IMR-90 (cell line): ENCODE measurements at regions not wholly inside any gene's neighbourhood (a gene's known extent, or its start where the extent isn't known, plus 50 kb on each side); places are given as distances from the start of the nearest gene placed in this dataset.

Source experiments
- ATAC-seq: fragments of 200-7000 bp; cut with Tn5 transposase; 2 replicates; pipeline ENCODE4 v1.9.1; 2020; ENCODE audit warnings: low read depth, mild to moderate bottlenecking, moderate library complexity
- BruUV-seq: library from RNA; stranded (reverse); fragments of 400-500 nt; replicated peaks from 2 replicates; lab custom pipeline; 2021; lab: Mats Ljungman, UMichigan
- CTCF ChIA-PET: fragments of 300-600 bp; formaldehyde crosslinking; extraction: SDS; loops from one replicate; lab custom pipeline; 2021; ENCODE audit warnings: antibody characterized with exemption; lab: Yijun Ruan, JAX
- POLR2A ChIA-PET: fragments of 300-600 bp; sonication (Branson Sonifier 250); formaldehyde crosslinking; loops from one replicate; lab custom pipeline; 2022; ENCODE audit warnings: antibody characterized with exemption; ENCODE audit not compliant: unreplicated experiment; lab: Charles Lee
- DNase-seq: peaks from one replicate; pipeline ENCODE4 v3.0.0; 2013
- H2AFZ ChIP-seq: replicated peaks from 2 replicates; pipeline ENCODE3; 2013; ENCODE audit warnings: low read length, mild to moderate bottlenecking; ENCODE audit not compliant: poor library complexity
- H2AK5ac ChIP-seq: 2 replicates; pipeline ENCODE4 v1.6.1; 2013; ENCODE audit warnings: low read depth, low read length, inconsistent platforms
- H2AK9ac ChIP-seq: replicated peaks from 2 replicates; pipeline ENCODE3; 2013; ENCODE audit warnings: mild to moderate bottlenecking, low read depth, low read length, moderate library complexity; ENCODE audit not compliant: poor library complexity
- H2BK120ac ChIP-seq: 2 replicates; pipeline ENCODE4 v1.6.1; 2013; ENCODE audit warnings: low read depth, low read length, inconsistent platforms
- H2BK15ac ChIP-seq: 3 replicates; pipeline ENCODE4 v1.6.1; 2013; ENCODE audit warnings: low read depth, low read length, inconsistent platforms
- H2BK20ac ChIP-seq: 2 replicates; pipeline ENCODE4 v1.6.1; 2013; ENCODE audit warnings: low read depth, mild to moderate bottlenecking, inconsistent platforms, low read length, moderate library complexity
- H2BK5ac ChIP-seq: 2 replicates; pipeline ENCODE4 v1.6.1; 2013; ENCODE audit warnings: mild to moderate bottlenecking, low read depth, low read length, inconsistent platforms; ENCODE audit not compliant: poor library complexity, severe bottlenecking
- H3K14ac ChIP-seq: replicated peaks from 2 replicates; pipeline ENCODE4 v1.6.1; 2013; ENCODE audit warnings: low read depth, low read length, inconsistent platforms
- H3K18ac ChIP-seq: 2 replicates; pipeline ENCODE4 v1.6.1; 2013; ENCODE audit warnings: low read depth, low read length, control low read depth
- H3K23ac ChIP-seq: 2 replicates; pipeline ENCODE4 v1.6.1; 2013; ENCODE audit warnings: low read depth, low read length, inconsistent platforms
- H3K27ac ChIP-seq: 2 replicates; pipeline ENCODE4 v1.5.1; 2013; ENCODE audit warnings: mild to moderate bottlenecking, control low read depth, low read length; ENCODE audit not compliant: insufficient read depth
- H3K27me3 ChIP-seq: 2 replicates; pipeline ENCODE4 v1.6.1; 2013; ENCODE audit warnings: low read length; ENCODE audit not compliant: control insufficient read depth, insufficient read depth
- H3K36me3 ChIP-seq: 2 replicates; pipeline ENCODE4 v1.6.1; 2013; ENCODE audit warnings: low read length, mixed read lengths; ENCODE audit not compliant: control insufficient read depth, insufficient read depth
- H3K4ac ChIP-seq: 2 replicates; pipeline ENCODE4 v1.6.1; 2013; ENCODE audit warnings: low read depth, low read length, inconsistent platforms
- H3K4me1 ChIP-seq: 2 replicates; pipeline ENCODE4 v1.6.1; 2013; ENCODE audit warnings: low read length, mixed read lengths; ENCODE audit not compliant: control insufficient read depth, insufficient read depth
- H3K4me2 ChIP-seq: 2 replicates; pipeline ENCODE4 v1.6.1; 2013; ENCODE audit warnings: low read depth, mild to moderate bottlenecking, control low read depth, low read length, moderate library complexity
- H3K4me3 ChIP-seq: 2 replicates; pipeline ENCODE4 v1.5.1; 2013; ENCODE audit warnings: low read depth, mild to moderate bottlenecking, control low read depth, low read length, moderate library complexity; ENCODE audit not compliant: insufficient read depth
- H3K56ac ChIP-seq: 2 replicates; pipeline ENCODE4 v1.6.1; 2013; ENCODE audit warnings: low read length, inconsistent platforms; ENCODE audit not compliant: insufficient read depth; ENCODE audit errors: extremely low read depth
- H3K79me1 ChIP-seq, 2 experiments: 2 replicates each; pipeline ENCODE4 v1.6.1; 2013; ENCODE audit warnings: low read length in 2 of 2, inconsistent platforms in 1 of 2, low read depth in 1 of 2
- H3K9ac ChIP-seq: 2 replicates; pipeline ENCODE4 v1.6.1; 2013; ENCODE audit warnings: low read depth, low read length, control low read depth
- H3K9me1 ChIP-seq: 2 replicates; pipeline ENCODE4 v1.6.1; 2013; ENCODE audit warnings: low read length, inconsistent platforms; ENCODE audit not compliant: insufficient read depth
- H3K9me3 ChIP-seq: 2 replicates; pipeline ENCODE4 v1.6.1; 2013; ENCODE audit warnings: low read length; ENCODE audit not compliant: control insufficient read depth, insufficient read depth
- H4K20me1 ChIP-seq: 2 replicates; pipeline ENCODE4 v1.6.1; 2013; ENCODE audit warnings: low read length, inconsistent platforms; ENCODE audit not compliant: insufficient read depth
- H4K5ac ChIP-seq: 2 replicates; pipeline ENCODE4 v1.6.1; 2013; ENCODE audit warnings: mild to moderate bottlenecking, low read depth, low read length, control low read depth
- H4K8ac ChIP-seq, 2 experiments: 2 replicates each; pipeline ENCODE4 v1.6.1; 2013; ENCODE audit warnings: low read depth in 2 of 2, low read length in 2 of 2, control low read depth in 1 of 2, inconsistent platforms in 1 of 2
- H4K91ac ChIP-seq: 2 replicates; pipeline ENCODE4 v1.6.1; 2013; ENCODE audit warnings: low read depth, low read length, inconsistent platforms; ENCODE audit not compliant: insufficient read depth
- MAFK ChIP-seq: IDR thresholded peaks from 2 replicates; pipeline ENCODE4 v1.6.1; 2012; ENCODE audit warnings: low read depth, low read length, improper control_type of control experiment
- RAD21 ChIP-seq: IDR thresholded peaks from 2 replicates; pipeline ENCODE4 v1.6.1; 2012; ENCODE audit warnings: low read length, improper control_type of control experiment
- RCOR1 ChIP-seq: IDR thresholded peaks from 2 replicates; pipeline ENCODE4 v1.6.1; 2012; ENCODE audit warnings: mild to moderate bottlenecking, low read length, improper control_type of control experiment; ENCODE audit not compliant: insufficient replicate concordance
- WGBS, 2 experiments: methylation state at CpG; one replicate each; pipeline versions ENCODE4 v1.1.5 to v1.1.7; 2013; ENCODE audit warnings: missing lambda C conversion rate in 2 of 2; ENCODE audit not compliant: insufficient read length in 1 of 2; ENCODE audit errors: extremely low coverage in 2 of 2; 5-methylcytosine and 5-hydroxymethylcytosine counted together
- dilution Hi-C: fragments of 300-500 bp; cut with HindIII; formaldehyde crosslinking; loops from one replicate; pipeline ENCODE4 v1.14.3; 2018; ENCODE audit warnings: low sequenced_read_pairs; ENCODE audit not compliant: unreplicated experiment
- in situ Hi-C: fragments of 300-500 bp; cut with MboI; formaldehyde crosslinking; loops from 3 replicates; pipeline ENCODE4 v1.14.3; 2019; ENCODE audit warnings: low sequenced_read_pairs, inconsistent platforms, mixed read lengths
- intact Hi-C: fragments of 100-400 bp; cut with micrococcal nuclease; formaldehyde crosslinking; loops from 2 replicates; pipeline ENCODE4 v1.10.0; 2022

DNA sequence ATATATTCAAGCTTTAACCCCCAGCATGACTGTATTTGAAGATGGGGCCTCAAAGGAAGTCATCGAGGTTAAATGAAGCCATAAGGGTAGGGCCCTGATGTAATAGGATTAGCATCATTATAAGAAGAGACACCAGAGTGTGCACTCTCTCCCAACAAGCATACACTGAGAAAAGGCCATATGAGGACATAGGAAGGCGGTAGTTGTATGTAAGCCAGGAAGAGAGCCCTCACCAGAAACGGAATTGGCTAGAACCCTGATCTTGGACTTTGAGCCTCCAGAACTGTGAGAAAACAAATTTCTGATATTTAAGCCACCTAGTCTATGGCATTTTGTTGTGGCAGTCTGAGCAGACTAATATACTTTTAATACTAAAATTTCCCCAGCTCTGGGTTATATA, 150.1 kb upstream of the STXBP5 start:
- Histone ChIP-seq H4K20me1 (no peaks in the 10 kb centered on the region), H2BK15ac (no peak overlapping the region), H3K79me1 (no peaks in the 10 kb centered on the region), H2BK5ac (no peak overlapping the region), H2AK5ac (no peak overlapping the region), H3K36me3 (no peaks in the 10 kb centered on the region), H3K4me3 (no peak overlapping the region), H4K8ac (no peak overlapping the region), H2AFZ (no peak overlapping the region), H3K9me1 (no peaks in the 10 kb centered on the region), H2BK20ac (no peak overlapping the region), H3K4me2 (no peak overlapping the region), H3K27me3 (no peaks in the 10 kb centered on the region), H3K4me1 (peaks cover 2% of the 10 kb centered on the region; the same call in 1 of the 2 replicates), H2AK9ac (no peak overlapping the region), H4K91ac (no peak overlapping the region), H2BK120ac (no peak overlapping the region), H3K4ac (no peak overlapping the region), H3K18ac (no peak overlapping the region), H3K56ac (no peak overlapping the region), H3K14ac (no peak overlapping the region), H3K9ac (no peak overlapping the region), H3K9me3 (no peaks in the 10 kb centered on the region), H4K5ac (no peak overlapping the region), H3K27ac (no peak overlapping the region), H3K23ac (no peak overlapping the region)
- DNase-seq (no peak), ATAC-seq (no peak)
- WGBS, 2 experiments, result no CpG with 5 or more reads among the region's 3 CpGs
- ChIA-PET POLR2A (no interaction called here), CTCF (no interaction called here)
- intact Hi-C loops (no loop called here), dilution Hi-C loops (no loop called here), in situ Hi-C loops (no loop called here)
- TF ChIP-seq MAFK (no peak), RCOR1 (no peak), RAD21 (no peak)
- no TSS peak for BruUV-seq
